ENCODE measurements at regions not wholly inside any gene's neighbourhood (a gene's known extent, or its start where the extent isn't known, plus 50 kb on each side); places are given as distances from the start of the nearest gene placed in this dataset.
A peak's percentile ranks its signal among the peaks of the same experiment; 100 is the strongest.

DNA sequence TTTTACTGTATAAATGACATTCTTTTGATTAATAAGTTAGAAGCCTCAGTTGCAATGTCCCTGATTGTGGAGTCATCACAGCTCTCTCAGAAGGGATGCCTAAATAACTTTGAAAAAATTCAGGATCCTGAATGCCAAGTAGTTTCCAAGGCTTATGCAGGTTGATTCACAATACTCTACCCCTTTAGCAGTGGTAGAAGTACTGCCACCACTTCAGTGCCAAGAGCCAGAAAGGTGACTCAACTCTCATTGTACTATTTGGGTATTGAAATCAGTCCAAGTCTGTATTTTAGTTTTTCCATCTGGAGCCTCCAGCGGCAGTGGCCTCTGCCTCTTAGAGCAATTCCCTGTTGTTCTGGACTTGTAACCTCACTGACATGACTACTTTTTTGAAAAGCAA lies 320.1 kb upstream of the NDST4 start:
- Mint-ChIP-seq H3K9me3 (ENCODE audit: low read depth, unreplicated experiment) (no peaks in the 10 kb centered on the region), H3K36me3 (ENCODE audit: insufficient read depth, unreplicated experiment) (no peaks in the 10 kb centered on the region)
- no TSS peak for BruUV-seq (replicated peaks)

DNA sequence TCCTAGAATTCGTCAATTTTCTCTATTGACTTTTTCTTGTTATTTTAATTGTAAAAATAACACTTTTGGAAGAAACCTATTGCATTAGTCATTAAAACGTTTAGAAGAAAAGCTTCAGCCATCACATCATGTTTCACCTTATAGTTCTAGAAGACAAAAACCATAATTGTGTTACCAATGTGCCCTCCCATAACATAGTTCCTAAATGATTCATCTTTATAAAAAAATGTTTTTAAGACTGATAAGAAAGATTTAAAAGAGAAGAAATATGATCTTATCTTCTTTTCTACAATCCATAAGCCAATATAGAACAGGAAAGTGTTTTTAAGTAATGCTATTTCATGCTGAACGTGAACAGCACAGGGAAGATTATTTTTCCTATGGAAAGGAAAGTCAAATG lies 316.6 kb upstream of the NDST4 start:
- CTCF ChIA-PET: no interaction called here
- no peaks in the 10 kb centered on the region for H3K36me3 Mint-ChIP-seq (ENCODE audit: insufficient read depth, unreplicated experiment)
- intact Hi-C loops (cut with micrococcal nuclease; ENCODE audit: unreplicated experiment): no loop called here
- no TSS peak for BruUV-seq (replicated peaks)
- DNase-seq: no peak
- H3K27ac Mint-ChIP-seq (ENCODE audit: unreplicated experiment): no peak overlapping the region
- no peaks in the 10 kb centered on the region for H3K9me3 Mint-ChIP-seq (ENCODE audit: low read depth, unreplicated experiment)
- TF ChIP-seq, protein P1, sequence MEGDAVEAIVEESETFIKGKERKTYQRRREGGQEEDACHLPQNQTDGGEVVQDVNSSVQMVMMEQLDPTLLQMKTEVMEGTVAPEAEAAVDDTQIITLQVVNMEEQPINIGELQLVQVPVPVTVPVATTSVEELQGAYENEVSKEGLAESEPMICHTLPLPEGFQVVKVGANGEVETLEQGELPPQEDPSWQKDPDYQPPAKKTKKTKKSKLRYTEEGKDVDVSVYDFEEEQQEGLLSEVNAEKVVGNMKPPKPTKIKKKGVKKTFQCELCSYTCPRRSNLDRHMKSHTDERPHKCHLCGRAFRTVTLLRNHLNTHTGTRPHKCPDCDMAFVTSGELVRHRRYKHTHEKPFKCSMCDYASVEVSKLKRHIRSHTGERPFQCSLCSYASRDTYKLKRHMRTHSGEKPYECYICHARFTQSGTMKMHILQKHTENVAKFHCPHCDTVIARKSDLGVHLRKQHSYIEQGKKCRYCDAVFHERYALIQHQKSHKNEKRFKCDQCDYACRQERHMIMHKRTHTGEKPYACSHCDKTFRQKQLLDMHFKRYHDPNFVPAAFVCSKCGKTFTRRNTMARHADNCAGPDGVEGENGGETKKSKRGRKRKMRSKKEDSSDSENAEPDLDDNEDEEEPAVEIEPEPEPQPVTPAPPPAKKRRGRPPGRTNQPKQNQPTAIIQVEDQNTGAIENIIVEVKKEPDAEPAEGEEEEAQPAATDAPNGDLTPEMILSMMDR (IDR thresholded peaks at IDR 0.05; ENCODE audit: unreplicated experiment): no peak
- no peak overlapping the region for H3K4me3 Mint-ChIP-seq (ENCODE audit: low read depth, unreplicated experiment)
- H3K27me3 Mint-ChIP-seq (ENCODE audit: unreplicated experiment): no peaks in the 10 kb centered on the region
- no peaks in the 10 kb centered on the region for H3K4me1 Mint-ChIP-seq (ENCODE audit: low read depth, unreplicated experiment)

More for the DNA sequence above, 320.1 kb upstream of the NDST4 start:
- Mint-ChIP-seq H3K4me1 (ENCODE audit: low read depth, unreplicated experiment) (no peaks in the 10 kb centered on the region), H3K27ac (ENCODE audit: unreplicated experiment) (no peak overlapping the region), H3K27me3 (ENCODE audit: unreplicated experiment) (no peaks in the 10 kb centered on the region), H3K4me3 (ENCODE audit: low read depth, unreplicated experiment) (no peak overlapping the region)
- CTCF ChIA-PET: no interaction called here
- TF ChIP-seq, protein P1 (IDR thresholded peaks at IDR 0.05; ENCODE audit: unreplicated experiment): no peak
- intact Hi-C loops (cut with micrococcal nuclease; ENCODE audit: unreplicated experiment): no loop called here
- no peak for DNase-seq

DNA sequence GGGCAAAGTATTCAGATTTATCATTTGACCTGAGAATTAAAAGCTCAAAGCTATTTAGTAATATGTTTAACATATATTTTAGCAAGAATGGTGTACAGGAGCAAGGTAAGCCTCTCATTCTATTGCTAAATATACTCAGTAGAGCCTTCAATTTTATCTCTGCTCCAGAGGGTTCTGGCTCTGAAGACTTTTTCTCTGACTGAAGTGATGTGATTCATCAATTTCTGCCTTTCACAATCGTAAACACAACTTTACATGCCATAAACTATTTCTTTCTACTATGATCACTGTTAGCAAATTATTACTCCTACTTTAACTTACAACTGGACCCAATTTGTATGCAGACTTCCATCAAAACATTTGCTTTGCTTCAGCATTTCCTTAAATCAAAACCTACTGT lies 315.0 kb upstream of the NDST4 start:
- DNase-seq: no peak
- Mint-ChIP-seq H3K4me1 (ENCODE audit: low read depth, unreplicated experiment) (no peaks in the 10 kb centered on the region), H3K27me3 (ENCODE audit: unreplicated experiment) (no peaks in the 10 kb centered on the region), H3K9me3 (ENCODE audit: low read depth, unreplicated experiment) (no peaks in the 10 kb centered on the region), H3K36me3 (ENCODE audit: insufficient read depth, unreplicated experiment) (no peaks in the 10 kb centered on the region), H3K4me3 (ENCODE audit: low read depth, unreplicated experiment) (no peak overlapping the region), H3K27ac (ENCODE audit: unreplicated experiment) (no peak overlapping the region)
- no TSS peak for BruUV-seq (replicated peaks)
- CTCF ChIA-PET: no interaction called here
- intact Hi-C loops (cut with micrococcal nuclease; ENCODE audit: unreplicated experiment): no loop called here
- TF ChIP-seq, protein P1 (IDR thresholded peaks at IDR 0.05; ENCODE audit: unreplicated experiment): no peak

DNA sequence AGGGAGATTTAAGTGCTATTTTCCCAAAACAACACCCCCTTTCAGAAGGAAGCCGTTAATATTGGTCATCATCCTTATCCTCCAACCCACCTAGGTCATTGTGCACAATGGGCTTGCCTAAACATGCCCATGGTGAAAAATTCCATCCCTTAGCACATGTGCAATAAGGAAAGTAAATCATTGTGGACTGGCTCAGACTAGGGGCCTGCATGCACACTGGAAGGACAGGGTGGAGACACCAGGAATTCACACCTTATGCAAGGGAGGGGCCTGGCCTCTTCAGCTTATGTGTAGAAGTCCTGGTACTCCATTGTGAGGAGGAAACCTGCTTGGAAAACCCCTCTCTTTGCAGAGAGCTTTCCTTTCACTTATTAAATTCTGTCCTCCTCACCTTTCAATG lies 311.4 kb upstream of the NDST4 start:
- DNase-seq: peak; percentile 20
- Mint-ChIP-seq H3K27me3 (ENCODE audit: unreplicated experiment) (no peaks in the 10 kb centered on the region), H3K4me3 (ENCODE audit: low read depth, unreplicated experiment) (no peak overlapping the region), H3K9me3 (ENCODE audit: low read depth, unreplicated experiment) (peaks cover 2% of the 10 kb centered on the region), H3K27ac (ENCODE audit: unreplicated experiment) (no peak overlapping the region), H3K36me3 (ENCODE audit: insufficient read depth, unreplicated experiment) (no peaks in the 10 kb centered on the region), H3K4me1 (ENCODE audit: low read depth, unreplicated experiment) (no peaks in the 10 kb centered on the region)
- TF ChIP-seq, protein P1 (IDR thresholded peaks at IDR 0.05; ENCODE audit: unreplicated experiment): no peak
- CTCF ChIA-PET: no interaction called here
- intact Hi-C loops (cut with micrococcal nuclease; ENCODE audit: unreplicated experiment): no loop called here
- BruUV-seq (replicated peaks): no TSS peak
